ENCODE measurements at regions not wholly inside any gene's neighbourhood (a gene's known extent, or its start where the extent isn't known, plus 50 kb on each side); places are given as distances from the start of the nearest gene placed in this dataset.

GRCh38 chr12:105590571-105590970 lies 260.1 kb downstream of the C12orf75 start:
- H3K9me2 ChIP-seq (replicated peaks; ENCODE audit: insufficient read depth, low read length) = no peaks in the 10 kb centered on the region; the same call in 1 of the 2 replicates
- H4K20me1 ChIP-seq (ENCODE audit: low read depth, low read length) = no peaks in the 10 kb centered on the region
- H3K9me3 ChIP-seq (ENCODE audit: insufficient read depth, low read length) = no peaks in the 10 kb centered on the region
- H3K9ac ChIP-seq (ENCODE audit: low read length) = no peak overlapping the region
- no peak overlapping the region for H3K27ac ChIP-seq (ENCODE audit: low read depth, low read length)
- no peaks in the 10 kb centered on the region for H3K79me2 ChIP-seq (ENCODE audit: insufficient read depth, low read length)
- H3K27me3 ChIP-seq (ENCODE audit: low read length) = no peaks in the 10 kb centered on the region
- no peak overlapping the region for H3K4me3 ChIP-seq (ENCODE audit: insufficient read depth, low read length, poor library complexity, severe bottlenecking)
- H3F3A ChIP-seq (ENCODE audit: insufficient read depth) = no peaks in the 10 kb centered on the region
- H2AFZ ChIP-seq (ENCODE audit: low read depth, low read length, severe bottlenecking) = no peak overlapping the region
- TF ChIP-seq EZH2phosphoT487 (conservative IDR thresholded peaks at IDR 0.05; ENCODE audit: low read length) = no peak
- TF ChIP-seq, protein P1, sequence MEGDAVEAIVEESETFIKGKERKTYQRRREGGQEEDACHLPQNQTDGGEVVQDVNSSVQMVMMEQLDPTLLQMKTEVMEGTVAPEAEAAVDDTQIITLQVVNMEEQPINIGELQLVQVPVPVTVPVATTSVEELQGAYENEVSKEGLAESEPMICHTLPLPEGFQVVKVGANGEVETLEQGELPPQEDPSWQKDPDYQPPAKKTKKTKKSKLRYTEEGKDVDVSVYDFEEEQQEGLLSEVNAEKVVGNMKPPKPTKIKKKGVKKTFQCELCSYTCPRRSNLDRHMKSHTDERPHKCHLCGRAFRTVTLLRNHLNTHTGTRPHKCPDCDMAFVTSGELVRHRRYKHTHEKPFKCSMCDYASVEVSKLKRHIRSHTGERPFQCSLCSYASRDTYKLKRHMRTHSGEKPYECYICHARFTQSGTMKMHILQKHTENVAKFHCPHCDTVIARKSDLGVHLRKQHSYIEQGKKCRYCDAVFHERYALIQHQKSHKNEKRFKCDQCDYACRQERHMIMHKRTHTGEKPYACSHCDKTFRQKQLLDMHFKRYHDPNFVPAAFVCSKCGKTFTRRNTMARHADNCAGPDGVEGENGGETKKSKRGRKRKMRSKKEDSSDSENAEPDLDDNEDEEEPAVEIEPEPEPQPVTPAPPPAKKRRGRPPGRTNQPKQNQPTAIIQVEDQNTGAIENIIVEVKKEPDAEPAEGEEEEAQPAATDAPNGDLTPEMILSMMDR (IDR thresholded peaks at IDR 0.05; ENCODE audit: insufficient read depth, low read length, poor library complexity, severe bottlenecking) = no peak
- no peaks in the 10 kb centered on the region for H3K36me3 ChIP-seq (ENCODE audit: low read length)
- H3K4me2 ChIP-seq (ENCODE audit: low read depth, low read length, poor library complexity, severe bottlenecking) = no peak overlapping the region

DNA sequence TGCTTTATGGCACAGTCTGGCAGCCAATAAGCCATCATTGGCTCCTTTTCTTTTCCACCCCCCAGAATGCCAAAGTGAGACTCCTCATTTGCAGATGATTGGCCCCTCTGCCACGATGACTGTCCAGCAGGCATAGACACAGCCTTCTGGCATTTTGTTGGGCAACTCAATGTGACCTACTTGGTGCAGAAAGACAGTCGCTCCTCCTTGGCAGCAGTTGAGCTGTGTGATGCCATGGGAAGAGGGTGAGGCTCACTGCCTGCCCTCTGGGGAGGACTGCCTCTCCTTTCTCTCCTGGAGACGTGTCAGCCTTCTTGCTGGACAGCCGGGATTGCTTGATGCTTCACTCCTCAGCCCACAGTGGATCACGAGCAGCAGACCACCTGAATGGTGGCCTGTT lies 264.9 kb downstream of the C12orf75 start:
- Histone ChIP-seq H3K27me3 (ENCODE audit: low read length) (no peaks in the 10 kb centered on the region), H3K36me3 (ENCODE audit: low read length) (no peaks in the 10 kb centered on the region), H3K4me3 (ENCODE audit: insufficient read depth, low read length, poor library complexity, severe bottlenecking) (no peak overlapping the region), H3F3A (ENCODE audit: insufficient read depth) (no peaks in the 10 kb centered on the region), H3K9ac (ENCODE audit: low read length) (no peak overlapping the region), H2AFZ (ENCODE audit: low read depth, low read length, severe bottlenecking) (no peak overlapping the region), H3K79me2 (ENCODE audit: insufficient read depth, low read length) (no peaks in the 10 kb centered on the region), H3K27ac (ENCODE audit: low read depth, low read length) (no peak overlapping the region), H3K9me3 (ENCODE audit: insufficient read depth, low read length) (no peaks in the 10 kb centered on the region), H4K20me1 (ENCODE audit: low read depth, low read length) (no peaks in the 10 kb centered on the region), H3K9me2 (replicated peaks; ENCODE audit: insufficient read depth, low read length) (no peaks in the 10 kb centered on the region), H3K4me2 (ENCODE audit: low read depth, low read length, poor library complexity, severe bottlenecking) (no peak overlapping the region)
- TF ChIP-seq, protein P1 (IDR thresholded peaks at IDR 0.05; ENCODE audit: insufficient read depth, low read length, poor library complexity, severe bottlenecking) = no peak
- no peak for TF ChIP-seq EZH2phosphoT487 (conservative IDR thresholded peaks at IDR 0.05; ENCODE audit: low read length)

DNA sequence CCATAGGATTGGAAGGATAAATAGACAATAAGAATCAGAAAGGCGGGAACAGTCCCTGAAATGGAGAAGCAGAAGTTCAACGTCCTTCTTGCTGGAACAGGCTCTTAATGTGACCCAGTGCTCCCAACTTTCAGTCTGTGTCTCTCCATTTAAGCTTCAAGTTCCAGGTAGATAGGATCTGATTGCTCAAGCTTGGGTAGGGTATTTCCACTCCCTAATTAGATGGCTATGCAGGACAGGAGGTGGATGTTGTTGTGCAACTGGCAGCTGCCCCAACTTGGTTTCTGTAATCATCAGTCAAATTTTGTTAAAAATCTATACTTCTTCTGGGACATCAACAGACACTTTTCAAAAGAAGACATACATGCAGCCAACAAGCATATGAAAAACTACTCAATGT lies 266.2 kb downstream of the C12orf75 start:
- Histone ChIP-seq H3K9me3 (ENCODE audit: insufficient read depth, low read length) (no peaks in the 10 kb centered on the region), H4K20me1 (ENCODE audit: low read depth, low read length) (no peaks in the 10 kb centered on the region), H2AFZ (ENCODE audit: low read depth, low read length, severe bottlenecking) (no peak overlapping the region), H3K4me3 (ENCODE audit: insufficient read depth, low read length, poor library complexity, severe bottlenecking) (no peak overlapping the region), H3K27ac (ENCODE audit: low read depth, low read length) (no peak overlapping the region), H3K4me2 (ENCODE audit: low read depth, low read length, poor library complexity, severe bottlenecking) (no peak overlapping the region), H3K79me2 (ENCODE audit: insufficient read depth, low read length) (no peaks in the 10 kb centered on the region), H3F3A (ENCODE audit: insufficient read depth) (no peaks in the 10 kb centered on the region), H3K9ac (ENCODE audit: low read length) (no peak overlapping the region), H3K36me3 (ENCODE audit: low read length) (no peaks in the 10 kb centered on the region), H3K27me3 (ENCODE audit: low read length) (no peaks in the 10 kb centered on the region), H3K9me2 (replicated peaks; ENCODE audit: insufficient read depth, low read length) (no peaks in the 10 kb centered on the region)
- no peak for TF ChIP-seq EZH2phosphoT487 (conservative IDR thresholded peaks at IDR 0.05; ENCODE audit: low read length)

DNA sequence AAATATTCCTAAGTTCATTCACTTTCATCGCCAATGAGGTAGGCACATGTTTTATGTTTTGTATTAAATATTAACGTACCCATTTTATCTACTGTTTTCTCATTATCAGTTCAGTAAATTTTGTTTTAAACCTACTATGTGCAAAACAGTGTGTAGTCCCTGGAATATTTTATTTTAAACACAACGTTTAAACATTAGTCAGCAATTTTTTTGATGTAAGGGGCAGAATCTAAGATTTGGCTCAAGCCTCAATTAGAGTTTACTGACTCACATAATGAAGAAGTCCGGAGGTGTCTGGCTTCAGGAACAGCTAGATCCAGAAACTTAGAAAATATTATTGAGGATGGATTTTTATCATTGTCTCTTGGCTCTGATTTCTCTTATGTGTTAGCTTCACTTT lies 267.5 kb downstream of the C12orf75 start:
- Histone ChIP-seq H3K4me3 (ENCODE audit: insufficient read depth, low read length, poor library complexity, severe bottlenecking) (no peak overlapping the region), H2AFZ (ENCODE audit: low read depth, low read length, severe bottlenecking) (no peak overlapping the region), H3K9me2 (replicated peaks; ENCODE audit: insufficient read depth, low read length) (no peaks in the 10 kb centered on the region), H3K27me3 (ENCODE audit: low read length) (no peaks in the 10 kb centered on the region), H3K36me3 (ENCODE audit: low read length) (no peaks in the 10 kb centered on the region), H4K20me1 (ENCODE audit: low read depth, low read length) (no peaks in the 10 kb centered on the region), H3K9ac (ENCODE audit: low read length) (no peak overlapping the region), H3K4me2 (ENCODE audit: low read depth, low read length, poor library complexity, severe bottlenecking) (no peak overlapping the region), H3K27ac (ENCODE audit: low read depth, low read length) (no peak overlapping the region), H3K9me3 (ENCODE audit: insufficient read depth, low read length) (no peaks in the 10 kb centered on the region), H3F3A (ENCODE audit: insufficient read depth) (no peaks in the 10 kb centered on the region), H3K79me2 (ENCODE audit: insufficient read depth, low read length) (no peaks in the 10 kb centered on the region)
- no peak for TF ChIP-seq EZH2phosphoT487 (conservative IDR thresholded peaks at IDR 0.05; ENCODE audit: low read length)
- TF ChIP-seq, protein P1 (IDR thresholded peaks at IDR 0.05; ENCODE audit: insufficient read depth, low read length, poor library complexity, severe bottlenecking) = no peak
